OCI-LY1 (cell line): ENCODE measurements at regions not wholly inside any gene's neighbourhood (a gene's known extent, or its start where the extent isn't known, plus 50 kb on each side); places are given as distances from the start of the nearest gene placed in this dataset.

Experiments used
- H2AFZ ChIP-seq: fragments of 200-600 bp; sonication (generic), shearing (Covaris generic); 2 replicates; pipeline ENCODE4 v1.6.0; 2014; ENCODE audit warnings: antibody characterized with exemption, mild to moderate bottlenecking, low read length
- H3F3A ChIP-seq: fragments of 200-600 bp; sonication (generic), shearing (Covaris generic); 2 replicates; pipeline ENCODE4 v1.6.0; 2014; ENCODE audit warnings: mild to moderate bottlenecking, antibody characterized with exemption, low read length, moderate library complexity; ENCODE audit not compliant: insufficient read depth
- H3K27ac ChIP-seq: fragments of 200-600 bp; sonication (generic); 2 replicates; pipeline ENCODE4 v1.5.1; 2014; ENCODE audit warnings: low read length, mixed run types, mild to moderate bottlenecking, low read depth; ENCODE audit not compliant: poor library complexity, severe bottlenecking
- H3K27me3 ChIP-seq: fragments of 200-600 bp; sonication (generic); 2 replicates; pipeline ENCODE4 v1.6.0; 2014; ENCODE audit warnings: antibody characterized with exemption, mild to moderate bottlenecking, low read length, moderate library complexity; ENCODE audit not compliant: insufficient read depth
- H3K36me3 ChIP-seq: fragments of 200-600 bp; sonication (generic); 2 replicates; pipeline ENCODE4 v1.6.1; 2014; ENCODE audit warnings: mild to moderate bottlenecking, antibody characterized with exemption, low read length, moderate library complexity, mixed read lengths; ENCODE audit not compliant: insufficient read depth
- H3K4me1 ChIP-seq: fragments of 200-600 bp; sonication (generic); 2 replicates; pipeline ENCODE4 v1.5.1; 2014; ENCODE audit warnings: mild to moderate bottlenecking, low read length, moderate library complexity; ENCODE audit not compliant: insufficient read depth, severe bottlenecking
- H3K4me2 ChIP-seq: fragments of 200-600 bp; sonication (generic), shearing (Covaris generic); 2 replicates; pipeline ENCODE4 v1.6.1; 2014; ENCODE audit warnings: low read length
- H3K4me3 ChIP-seq: fragments of 200-600 bp; sonication (generic); 2 replicates; pipeline ENCODE4 v1.5.1; 2014; ENCODE audit warnings: low read length, low read depth, mild to moderate bottlenecking, mixed read lengths; ENCODE audit not compliant: poor library complexity, severe bottlenecking
- H3K79me2 ChIP-seq: fragments of 200-600 bp; shearing (Covaris generic); 2 replicates; pipeline ENCODE4 v1.6.1; 2016; ENCODE audit warnings: mixed run types, low read length, mixed read lengths; ENCODE audit not compliant: insufficient read depth
- H3K9ac ChIP-seq: fragments of 200-600 bp; sonication (generic), shearing (Covaris generic); 2 replicates; pipeline ENCODE4 v1.6.1; 2014; ENCODE audit warnings: mild to moderate bottlenecking, low read length, mixed read lengths
- H3K9me2 ChIP-seq: fragments of 200-600 bp; sonication (generic), shearing (Covaris generic); 2 replicates; pipeline ENCODE4 v1.6.1; 2014; ENCODE audit warnings: low read depth, mild to moderate bottlenecking, low read length, mixed read lengths
- H3K9me3 ChIP-seq: fragments of 200-600 bp; shearing (Covaris generic); 2 replicates; pipeline ENCODE4 v1.6.1; 2014; ENCODE audit warnings: low read length, mixed read lengths
- H4K20me1 ChIP-seq: fragments of 200-600 bp; sonication (generic), shearing (Covaris generic); 2 replicates; pipeline ENCODE4 v1.6.0; 2016; ENCODE audit warnings: mild to moderate bottlenecking, low read length; ENCODE audit not compliant: insufficient read depth
- CTCF ChIP-seq: fragments of 200-600 bp; sonication (generic), shearing (Covaris generic); IDR thresholded peaks from 2 replicates; pipeline ENCODE4 v1.5.1; 2017; ENCODE audit warnings: mild to moderate bottlenecking, antibody characterized with exemption, low read length, moderate library complexity, mixed read lengths
- EZH2 ChIP-seq: fragments of 200-600 bp; sonication (generic), shearing (Covaris generic); IDR thresholded peaks from 2 replicates; pipeline ENCODE4 v1.8.0; 2017; ENCODE audit warnings: borderline replicate concordance, mixed run types, mild to moderate bottlenecking, antibody characterized with exemption, low read length, moderate library complexity, mixed read lengths

- Histone ChIP-seq H3K9ac (no peak overlapping the region), H3K4me2 (no peak overlapping the region), H3K4me1 (no peaks in the 10 kb centered on the region), H3K9me2 (no peaks in the 10 kb centered on the region), H3F3A (no peaks in the 10 kb centered on the region), H4K20me1 (no peaks in the 10 kb centered on the region), H3K79me2 (no peaks in the 10 kb centered on the region), H2AFZ (no peak overlapping the region), H3K27ac (no peak overlapping the region), H3K36me3 (no peaks in the 10 kb centered on the region), H3K9me3 (peaks cover 7% of the 10 kb centered on the region; the same call in 1 of the 2 replicates), H3K4me3 (no peak overlapping the region), H3K27me3 (no peaks in the 10 kb centered on the region)
- TF ChIP-seq EZH2 (no peak), CTCF (no peak)
Measured at GRCh38 chr13:80510686-80511085, 169.8 kb upstream of the SPRY2 start.

GRCh38 chr13:80509264-80509663, 168.3 kb upstream of the SPRY2 start:
- Histone ChIP-seq H3K9ac (no peak overlapping the region), H3K27ac (no peak overlapping the region), H3K9me2 (no peaks in the 10 kb centered on the region), H3K4me2 (no peak overlapping the region), H3K79me2 (no peaks in the 10 kb centered on the region), H3K27me3 (no peaks in the 10 kb centered on the region), H3K36me3 (no peaks in the 10 kb centered on the region), H3F3A (no peaks in the 10 kb centered on the region), H3K4me1 (no peaks in the 10 kb centered on the region), H3K4me3 (no peak overlapping the region), H2AFZ (no peak overlapping the region), H4K20me1 (no peaks in the 10 kb centered on the region), H3K9me3 (peaks cover 10% of the 10 kb centered on the region; the same call in 1 of the 2 replicates)
- TF ChIP-seq CTCF (no peak), EZH2 (no peak)

GRCh38 chr13:80508031-80508430, 167.1 kb upstream of the SPRY2 start:
- H3K4me2 ChIP-seq: no peak overlapping the region
- H3K36me3 ChIP-seq: no peaks in the 10 kb centered on the region
- H3K4me1 ChIP-seq: no peaks in the 10 kb centered on the region
- no peak overlapping the region for H3K27ac ChIP-seq
- no peak overlapping the region for H3K4me3 ChIP-seq
- no peaks in the 10 kb centered on the region for H4K20me1 ChIP-seq
- TF ChIP-seq EZH2 (no peak), CTCF (no peak)
- H3F3A ChIP-seq: no peaks in the 10 kb centered on the region
- no peak overlapping the region for H2AFZ ChIP-seq
- peaks cover 10% of the 10 kb centered on the region; the same call in 1 of the 2 replicates for H3K9me3 ChIP-seq
- H3K27me3 ChIP-seq: no peaks in the 10 kb centered on the region
- no peak overlapping the region for H3K9ac ChIP-seq
- H3K79me2 ChIP-seq: no peaks in the 10 kb centered on the region
- no peaks in the 10 kb centered on the region for H3K9me2 ChIP-seq
